OCI-LY1 (cell line): ENCODE measurements at regions not wholly inside any gene's neighbourhood (a gene's known extent, or its start where the extent isn't known, plus 50 kb on each side); places are given as distances from the start of the nearest gene placed in this dataset.

Experiments
- H2AFZ ChIP-seq: fragments of 200-600 bp; sonication (generic), shearing (Covaris generic); 2 replicates; pipeline ENCODE4 v1.6.0; 2014; ENCODE audit warnings: antibody characterized with exemption, mild to moderate bottlenecking, low read length
- H3F3A ChIP-seq: fragments of 200-600 bp; sonication (generic), shearing (Covaris generic); 2 replicates; pipeline ENCODE4 v1.6.0; 2014; ENCODE audit warnings: mild to moderate bottlenecking, antibody characterized with exemption, low read length, moderate library complexity; ENCODE audit not compliant: insufficient read depth
- H3K27ac ChIP-seq: fragments of 200-600 bp; sonication (generic); 2 replicates; pipeline ENCODE4 v1.5.1; 2014; ENCODE audit warnings: low read length, mixed run types, mild to moderate bottlenecking, low read depth; ENCODE audit not compliant: poor library complexity, severe bottlenecking
- H3K27me3 ChIP-seq: fragments of 200-600 bp; sonication (generic); 2 replicates; pipeline ENCODE4 v1.6.0; 2014; ENCODE audit warnings: antibody characterized with exemption, mild to moderate bottlenecking, low read length, moderate library complexity; ENCODE audit not compliant: insufficient read depth
- H3K36me3 ChIP-seq: fragments of 200-600 bp; sonication (generic); 2 replicates; pipeline ENCODE4 v1.6.1; 2014; ENCODE audit warnings: mild to moderate bottlenecking, antibody characterized with exemption, low read length, moderate library complexity, mixed read lengths; ENCODE audit not compliant: insufficient read depth
- H3K4me1 ChIP-seq: fragments of 200-600 bp; sonication (generic); 2 replicates; pipeline ENCODE4 v1.5.1; 2014; ENCODE audit warnings: mild to moderate bottlenecking, low read length, moderate library complexity; ENCODE audit not compliant: insufficient read depth, severe bottlenecking
- H3K4me2 ChIP-seq: fragments of 200-600 bp; sonication (generic), shearing (Covaris generic); 2 replicates; pipeline ENCODE4 v1.6.1; 2014; ENCODE audit warnings: low read length
- H3K4me3 ChIP-seq: fragments of 200-600 bp; sonication (generic); 2 replicates; pipeline ENCODE4 v1.5.1; 2014; ENCODE audit warnings: low read length, low read depth, mild to moderate bottlenecking, mixed read lengths; ENCODE audit not compliant: poor library complexity, severe bottlenecking
- H3K79me2 ChIP-seq: fragments of 200-600 bp; shearing (Covaris generic); 2 replicates; pipeline ENCODE4 v1.6.1; 2016; ENCODE audit warnings: mixed run types, low read length, mixed read lengths; ENCODE audit not compliant: insufficient read depth
- H3K9ac ChIP-seq: fragments of 200-600 bp; sonication (generic), shearing (Covaris generic); 2 replicates; pipeline ENCODE4 v1.6.1; 2014; ENCODE audit warnings: mild to moderate bottlenecking, low read length, mixed read lengths
- H3K9me2 ChIP-seq: fragments of 200-600 bp; sonication (generic), shearing (Covaris generic); 2 replicates; pipeline ENCODE4 v1.6.1; 2014; ENCODE audit warnings: low read depth, mild to moderate bottlenecking, low read length, mixed read lengths
- H3K9me3 ChIP-seq: fragments of 200-600 bp; shearing (Covaris generic); 2 replicates; pipeline ENCODE4 v1.6.1; 2014; ENCODE audit warnings: low read length, mixed read lengths
- H4K20me1 ChIP-seq: fragments of 200-600 bp; sonication (generic), shearing (Covaris generic); 2 replicates; pipeline ENCODE4 v1.6.0; 2016; ENCODE audit warnings: mild to moderate bottlenecking, low read length; ENCODE audit not compliant: insufficient read depth
- EZH2 ChIP-seq: fragments of 200-600 bp; sonication (generic), shearing (Covaris generic); IDR thresholded peaks from 2 replicates; pipeline ENCODE4 v1.8.0; 2017; ENCODE audit warnings: borderline replicate concordance, mixed run types, mild to moderate bottlenecking, antibody characterized with exemption, low read length, moderate library complexity, mixed read lengths
- TF ChIP-seq, protein P1 (sequence below): fragments of 200-600 bp; sonication (generic), shearing (Covaris generic); IDR thresholded peaks from 2 replicates; pipeline ENCODE4 v1.5.1; 2017; ENCODE audit warnings: mild to moderate bottlenecking, antibody characterized with exemption, low read length, moderate library complexity, mixed read lengths

DNA sequence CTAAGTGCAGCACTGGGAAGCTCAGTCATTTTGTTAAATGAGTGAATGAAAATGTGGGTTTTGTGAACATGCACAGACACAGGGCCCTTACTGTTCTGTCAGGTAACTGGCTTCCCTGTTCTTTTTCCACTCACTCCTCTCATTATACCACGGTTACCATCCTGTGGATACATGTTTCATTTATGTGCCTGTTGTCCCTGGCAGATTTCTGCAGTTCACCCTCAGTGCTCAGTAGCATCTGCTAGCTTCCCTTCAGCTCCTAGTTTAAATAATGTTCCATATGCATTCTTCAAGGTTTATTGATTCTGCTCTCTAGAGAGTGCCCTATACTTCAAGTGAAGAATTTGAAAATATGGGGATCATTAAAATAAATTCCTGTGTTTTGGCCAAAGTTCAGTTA, 1634.3 kb upstream of the ADGRL3 start:
- Histone ChIP-seq H3K4me2 (no peak overlapping the region), H3K79me2 (no peaks in the 10 kb centered on the region), H3K36me3 (no peaks in the 10 kb centered on the region), H3K4me1 (peaks cover 23% of the 10 kb centered on the region), H3K9me2 (no peaks in the 10 kb centered on the region), H3K27me3 (no peaks in the 10 kb centered on the region), H3K4me3 (no peak overlapping the region), H2AFZ (no peak overlapping the region), H3K9me3 (no peaks in the 10 kb centered on the region), H3K27ac (peak overlapping the region; percentile 51), H3K9ac (no peak overlapping the region), H4K20me1 (no peaks in the 10 kb centered on the region), H3F3A (peaks cover 2% of the 10 kb centered on the region)
- TF ChIP-seq, protein P1, sequence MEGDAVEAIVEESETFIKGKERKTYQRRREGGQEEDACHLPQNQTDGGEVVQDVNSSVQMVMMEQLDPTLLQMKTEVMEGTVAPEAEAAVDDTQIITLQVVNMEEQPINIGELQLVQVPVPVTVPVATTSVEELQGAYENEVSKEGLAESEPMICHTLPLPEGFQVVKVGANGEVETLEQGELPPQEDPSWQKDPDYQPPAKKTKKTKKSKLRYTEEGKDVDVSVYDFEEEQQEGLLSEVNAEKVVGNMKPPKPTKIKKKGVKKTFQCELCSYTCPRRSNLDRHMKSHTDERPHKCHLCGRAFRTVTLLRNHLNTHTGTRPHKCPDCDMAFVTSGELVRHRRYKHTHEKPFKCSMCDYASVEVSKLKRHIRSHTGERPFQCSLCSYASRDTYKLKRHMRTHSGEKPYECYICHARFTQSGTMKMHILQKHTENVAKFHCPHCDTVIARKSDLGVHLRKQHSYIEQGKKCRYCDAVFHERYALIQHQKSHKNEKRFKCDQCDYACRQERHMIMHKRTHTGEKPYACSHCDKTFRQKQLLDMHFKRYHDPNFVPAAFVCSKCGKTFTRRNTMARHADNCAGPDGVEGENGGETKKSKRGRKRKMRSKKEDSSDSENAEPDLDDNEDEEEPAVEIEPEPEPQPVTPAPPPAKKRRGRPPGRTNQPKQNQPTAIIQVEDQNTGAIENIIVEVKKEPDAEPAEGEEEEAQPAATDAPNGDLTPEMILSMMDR, result no peak
- no peak for TF ChIP-seq EZH2

DNA sequence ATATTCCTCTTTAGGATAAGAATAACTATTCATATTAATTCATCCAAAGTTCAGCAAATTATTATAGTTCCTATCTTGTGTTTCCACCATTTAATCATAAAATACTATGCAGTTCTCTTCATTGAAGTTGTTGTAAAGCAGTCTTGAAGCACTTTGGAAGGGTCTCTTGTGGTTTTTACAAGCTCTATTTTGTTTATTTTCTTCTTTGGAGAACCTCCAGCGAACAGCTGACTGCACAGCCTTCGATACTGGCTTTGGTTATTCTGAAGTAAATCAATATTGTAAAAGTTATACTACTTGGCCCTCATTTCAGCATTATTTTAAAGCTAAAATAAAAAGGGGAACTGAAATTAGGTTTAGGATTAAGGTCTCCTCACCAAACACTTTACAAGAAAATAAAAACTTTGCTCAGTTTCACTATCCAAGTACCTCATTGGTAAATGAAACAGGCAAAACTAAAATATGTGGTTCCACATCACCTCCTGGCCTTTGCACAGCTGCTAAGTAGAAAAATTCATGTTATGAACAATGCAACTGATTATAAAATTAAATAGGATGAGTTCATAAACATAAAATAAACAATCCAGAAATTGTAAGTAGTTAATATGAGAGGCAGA, 1629.2 kb upstream of the ADGRL3 start:
- no peaks in the 10 kb centered on the region for H3K9me3 ChIP-seq
- H3K79me2 ChIP-seq, result no peaks in the 10 kb centered on the region
- H3K9me2 ChIP-seq, result no peaks in the 10 kb centered on the region
- H3F3A ChIP-seq, result peaks cover 2% of the 10 kb centered on the region; the same call in 1 of the 2 replicates
- peaks cover 40% of the 10 kb centered on the region for H3K4me1 ChIP-seq
- H2AFZ ChIP-seq, result 0 out of 2 replicates have a peak overlapping the region, but pooled peaks have one; percentile 88
- H3K36me3 ChIP-seq, result no peaks in the 10 kb centered on the region
- peak overlapping the region; percentile 59 for H3K4me2 ChIP-seq
- H3K27ac ChIP-seq, result peak overlapping the region; percentile 94
- no peaks in the 10 kb centered on the region for H4K20me1 ChIP-seq
- no peak for TF ChIP-seq EZH2
- TF ChIP-seq, protein P1, result no peak
- peak overlapping the region; percentile 54; the same call in 1 of the 2 replicates for H3K9ac ChIP-seq
- H3K27me3 ChIP-seq, result no peaks in the 10 kb centered on the region
- H3K4me3 ChIP-seq, result peak overlapping the region; percentile 30

DNA sequence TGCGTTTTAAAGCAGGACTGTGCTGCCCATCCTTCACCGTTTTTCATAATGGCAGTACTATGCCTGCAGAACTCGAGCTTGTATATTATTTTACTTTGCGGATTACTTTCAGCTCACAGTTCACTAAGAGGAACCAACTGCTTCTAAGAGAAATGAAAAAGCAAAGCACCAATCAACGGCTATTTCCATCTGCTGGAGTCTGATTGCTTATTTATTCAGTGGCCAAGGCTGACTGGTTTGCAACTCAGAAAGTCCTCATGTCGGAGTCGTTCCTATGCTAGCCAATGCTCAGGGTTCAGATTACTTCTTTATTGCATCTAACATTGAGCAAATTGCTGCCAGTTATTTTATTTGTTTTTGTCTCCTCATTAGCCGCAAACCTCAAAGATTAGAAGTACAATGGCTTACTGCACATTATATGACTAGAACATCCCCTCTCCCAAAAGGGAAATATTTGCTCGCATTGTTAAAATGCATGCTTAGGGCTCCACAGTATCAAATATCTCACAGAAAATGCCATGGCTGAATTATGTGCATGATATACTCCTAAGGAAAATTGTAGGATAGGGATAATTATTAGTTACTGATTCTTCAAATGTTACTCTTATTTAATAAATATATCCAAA, 1628.2 kb upstream of the ADGRL3 start:
- no peaks in the 10 kb centered on the region for H3K9me3 ChIP-seq
- no peaks in the 10 kb centered on the region for H4K20me1 ChIP-seq
- H3K4me2 ChIP-seq, result peak overlapping the region; percentile 59
- H3K27me3 ChIP-seq, result no peaks in the 10 kb centered on the region
- H3K4me3 ChIP-seq, result peak overlapping the region; percentile 30
- no peaks in the 10 kb centered on the region for H3K79me2 ChIP-seq
- TF ChIP-seq, protein P1, result no peak
- no peak for TF ChIP-seq EZH2
- H3K9ac ChIP-seq, result peak overlapping the region; percentile 54; the same call in 1 of the 2 replicates
- H3K36me3 ChIP-seq, result no peaks in the 10 kb centered on the region
- peak overlapping the region; percentile 94 for H3K27ac ChIP-seq
- 0 out of 2 replicates have a peak overlapping the region, but pooled peaks have one; percentile 45 for H2AFZ ChIP-seq
- H3K9me2 ChIP-seq, result no peaks in the 10 kb centered on the region
- peaks cover 2% of the 10 kb centered on the region; the same call in 1 of the 2 replicates for H3F3A ChIP-seq
- peaks cover 39% of the 10 kb centered on the region for H3K4me1 ChIP-seq
